GM10266 (cell line): ENCODE measurements at regions not wholly inside any gene's neighbourhood (a gene's known extent, or its start where the extent isn't known, plus 50 kb on each side); places are given as distances from the start of the nearest gene placed in this dataset.

ENCODE experiments used
- DNase-seq: peaks from one replicate; pipeline ENCODE4 v3.0.0; 2012; ENCODE audit errors: extremely low spot score
- CTCF ChIP-seq: IDR thresholded peaks from 2 replicates; pipeline ENCODE4 v1.5.1; 2012; ENCODE audit warnings: mild to moderate bottlenecking, low read depth; ENCODE audit not compliant: control insufficient read depth, insufficient read depth; ENCODE audit errors: missing control alignments

- no peak for DNase-seq
- TF ChIP-seq CTCF, result no peak
Measured at GRCh38 chr10:36872702-36873393, 252.6 kb upstream of the ANKRD30A start.

GRCh38 chr10:36840788-36841187 is 284.6 kb upstream of the ANKRD30A start:
- no peak for DNase-seq
- no peak for TF ChIP-seq CTCF

- no peak for TF ChIP-seq CTCF
Measured at GRCh38 chr10:36837416-36837815, 288.0 kb upstream of the ANKRD30A start.

GRCh38 chr10:36819781-36820180 is 305.6 kb upstream of the ANKRD30A start:
- TF ChIP-seq CTCF, result no peak
- no peak for DNase-seq

More at GRCh38 chr10:36837416-36837815, 288.0 kb upstream of the ANKRD30A start:
- DNase-seq, result no peak

- no peak for DNase-seq
- no peak for TF ChIP-seq CTCF
Measured at GRCh38 chr10:36817898-36818297, 307.5 kb upstream of the ANKRD30A start.

GRCh38 chr10:36808625-36809362 is 316.6 kb upstream of the ANKRD30A start:
- no peak for TF ChIP-seq CTCF
- DNase-seq, result no peak

- DNase-seq, result no peak
- no peak for TF ChIP-seq CTCF
Measured at GRCh38 chr10:36803229-36803628, 322.2 kb upstream of the ANKRD30A start.
